IMR-90 (cell line): ENCODE measurements at regions not wholly inside any gene's neighbourhood (a gene's known extent, or its start where the extent isn't known, plus 50 kb on each side); places are given as distances from the start of the nearest gene placed in this dataset.

Experiments
- ATAC-seq: fragments of 200-7000 bp; cut with Tn5 transposase; 2 replicates; pipeline ENCODE4 v1.9.1; 2020; ENCODE audit warnings: low read depth, mild to moderate bottlenecking, moderate library complexity
- BruUV-seq: library from RNA; stranded (reverse); fragments of 400-500 nt; replicated peaks from 2 replicates; lab custom pipeline; 2021; lab: Mats Ljungman, UMichigan
- CTCF ChIA-PET: fragments of 300-600 bp; formaldehyde crosslinking; extraction: SDS; loops from one replicate; lab custom pipeline; 2021; ENCODE audit warnings: antibody characterized with exemption; lab: Yijun Ruan, JAX
- POLR2A ChIA-PET: fragments of 300-600 bp; sonication (Branson Sonifier 250); formaldehyde crosslinking; loops from one replicate; lab custom pipeline; 2022; ENCODE audit warnings: antibody characterized with exemption; ENCODE audit not compliant: unreplicated experiment; lab: Charles Lee
- DNase-seq: peaks from one replicate; pipeline ENCODE4 v3.0.0; 2013
- H2AFZ ChIP-seq: replicated peaks from 2 replicates; pipeline ENCODE3; 2013; ENCODE audit warnings: low read length, mild to moderate bottlenecking; ENCODE audit not compliant: poor library complexity
- H2AK5ac ChIP-seq: 2 replicates; pipeline ENCODE4 v1.6.1; 2013; ENCODE audit warnings: low read depth, low read length, inconsistent platforms
- H2AK9ac ChIP-seq: replicated peaks from 2 replicates; pipeline ENCODE3; 2013; ENCODE audit warnings: mild to moderate bottlenecking, low read depth, low read length, moderate library complexity; ENCODE audit not compliant: poor library complexity
- H2BK120ac ChIP-seq: 2 replicates; pipeline ENCODE4 v1.6.1; 2013; ENCODE audit warnings: low read depth, low read length, inconsistent platforms
- H2BK15ac ChIP-seq: 3 replicates; pipeline ENCODE4 v1.6.1; 2013; ENCODE audit warnings: low read depth, low read length, inconsistent platforms
- H2BK20ac ChIP-seq: 2 replicates; pipeline ENCODE4 v1.6.1; 2013; ENCODE audit warnings: low read depth, mild to moderate bottlenecking, inconsistent platforms, low read length, moderate library complexity
- H2BK5ac ChIP-seq: 2 replicates; pipeline ENCODE4 v1.6.1; 2013; ENCODE audit warnings: mild to moderate bottlenecking, low read depth, low read length, inconsistent platforms; ENCODE audit not compliant: poor library complexity, severe bottlenecking
- H3K14ac ChIP-seq: replicated peaks from 2 replicates; pipeline ENCODE4 v1.6.1; 2013; ENCODE audit warnings: low read depth, low read length, inconsistent platforms
- H3K18ac ChIP-seq: 2 replicates; pipeline ENCODE4 v1.6.1; 2013; ENCODE audit warnings: low read depth, low read length, control low read depth
- H3K23ac ChIP-seq: 2 replicates; pipeline ENCODE4 v1.6.1; 2013; ENCODE audit warnings: low read depth, low read length, inconsistent platforms
- H3K27ac ChIP-seq: 2 replicates; pipeline ENCODE4 v1.5.1; 2013; ENCODE audit warnings: mild to moderate bottlenecking, control low read depth, low read length; ENCODE audit not compliant: insufficient read depth
- H3K27me3 ChIP-seq: 2 replicates; pipeline ENCODE4 v1.6.1; 2013; ENCODE audit warnings: low read length; ENCODE audit not compliant: control insufficient read depth, insufficient read depth
- H3K36me3 ChIP-seq: 2 replicates; pipeline ENCODE4 v1.6.1; 2013; ENCODE audit warnings: low read length, mixed read lengths; ENCODE audit not compliant: control insufficient read depth, insufficient read depth
- H3K4ac ChIP-seq: 2 replicates; pipeline ENCODE4 v1.6.1; 2013; ENCODE audit warnings: low read depth, low read length, inconsistent platforms
- H3K4me1 ChIP-seq: 2 replicates; pipeline ENCODE4 v1.6.1; 2013; ENCODE audit warnings: low read length, mixed read lengths; ENCODE audit not compliant: control insufficient read depth, insufficient read depth
- H3K4me2 ChIP-seq: 2 replicates; pipeline ENCODE4 v1.6.1; 2013; ENCODE audit warnings: low read depth, mild to moderate bottlenecking, control low read depth, low read length, moderate library complexity
- H3K4me3 ChIP-seq: 2 replicates; pipeline ENCODE4 v1.5.1; 2013; ENCODE audit warnings: low read depth, mild to moderate bottlenecking, control low read depth, low read length, moderate library complexity; ENCODE audit not compliant: insufficient read depth
- H3K56ac ChIP-seq: 2 replicates; pipeline ENCODE4 v1.6.1; 2013; ENCODE audit warnings: low read length, inconsistent platforms; ENCODE audit not compliant: insufficient read depth; ENCODE audit errors: extremely low read depth
- H3K79me1 ChIP-seq, 2 experiments: 2 replicates each; pipeline ENCODE4 v1.6.1; 2013; ENCODE audit warnings: low read length in 2 of 2, inconsistent platforms in 1 of 2, low read depth in 1 of 2
- H3K9ac ChIP-seq: 2 replicates; pipeline ENCODE4 v1.6.1; 2013; ENCODE audit warnings: low read depth, low read length, control low read depth
- H3K9me1 ChIP-seq: 2 replicates; pipeline ENCODE4 v1.6.1; 2013; ENCODE audit warnings: low read length, inconsistent platforms; ENCODE audit not compliant: insufficient read depth
- H3K9me3 ChIP-seq: 2 replicates; pipeline ENCODE4 v1.6.1; 2013; ENCODE audit warnings: low read length; ENCODE audit not compliant: control insufficient read depth, insufficient read depth
- H4K20me1 ChIP-seq: 2 replicates; pipeline ENCODE4 v1.6.1; 2013; ENCODE audit warnings: low read length, inconsistent platforms; ENCODE audit not compliant: insufficient read depth
- H4K5ac ChIP-seq: 2 replicates; pipeline ENCODE4 v1.6.1; 2013; ENCODE audit warnings: mild to moderate bottlenecking, low read depth, low read length, control low read depth
- H4K8ac ChIP-seq, 2 experiments: 2 replicates each; pipeline ENCODE4 v1.6.1; 2013; ENCODE audit warnings: low read depth in 2 of 2, low read length in 2 of 2, control low read depth in 1 of 2, inconsistent platforms in 1 of 2
- H4K91ac ChIP-seq: 2 replicates; pipeline ENCODE4 v1.6.1; 2013; ENCODE audit warnings: low read depth, low read length, inconsistent platforms; ENCODE audit not compliant: insufficient read depth
- CHD1 ChIP-seq: IDR thresholded peaks from 2 replicates; pipeline ENCODE4 v1.6.1; 2012; ENCODE audit warnings: low read depth, low read length, improper control_type of control experiment
- MAZ ChIP-seq: IDR thresholded peaks from 2 replicates; pipeline ENCODE4 v1.6.1; 2012; ENCODE audit warnings: low read depth, mild to moderate bottlenecking, low read length, improper control_type of control experiment, moderate library complexity, borderline replicate concordance
- RAD21 ChIP-seq: IDR thresholded peaks from 2 replicates; pipeline ENCODE4 v1.6.1; 2012; ENCODE audit warnings: low read length, improper control_type of control experiment
- RFX5 ChIP-seq: IDR thresholded peaks from 2 replicates; pipeline ENCODE4 v1.8.0; 2012; ENCODE audit warnings: low read depth, mild to moderate bottlenecking, low read length, moderate library complexity
- SMC3 ChIP-seq: fragments of 150-350 bp; IDR thresholded peaks from 2 replicates; pipeline ENCODE4 v1.6.1; 2016; ENCODE audit warnings: low read depth, mild to moderate bottlenecking, antibody characterized with exemption, low read length, moderate library complexity
- WGBS, 2 experiments: methylation state at CpG; one replicate each; pipeline versions ENCODE4 v1.1.5 to v1.1.7; 2013; ENCODE audit warnings: missing lambda C conversion rate in 2 of 2; ENCODE audit not compliant: insufficient read length in 1 of 2; ENCODE audit errors: extremely low coverage in 2 of 2; 5-methylcytosine and 5-hydroxymethylcytosine counted together
- dilution Hi-C: fragments of 300-500 bp; cut with HindIII; formaldehyde crosslinking; loops from one replicate; pipeline ENCODE4 v1.14.3; 2018; ENCODE audit warnings: low sequenced_read_pairs; ENCODE audit not compliant: unreplicated experiment
- in situ Hi-C: fragments of 300-500 bp; cut with MboI; formaldehyde crosslinking; loops from 3 replicates; pipeline ENCODE4 v1.14.3; 2019; ENCODE audit warnings: low sequenced_read_pairs, inconsistent platforms, mixed read lengths
- intact Hi-C: fragments of 100-400 bp; cut with micrococcal nuclease; formaldehyde crosslinking; loops from 2 replicates; pipeline ENCODE4 v1.10.0; 2022
- TF ChIP-seq, protein P1 (sequence below): fragments of 150-350 bp; IDR thresholded peaks from 2 replicates; pipeline ENCODE4 v1.6.1; 2016; ENCODE audit warnings: low read depth, mild to moderate bottlenecking, low read length, moderate library complexity, borderline replicate concordance
- TF ChIP-seq, protein P2 (sequence below): fragments of 150-350 bp; IDR thresholded peaks from 2 replicates; pipeline ENCODE4 v1.6.1; 2017; ENCODE audit warnings: mild to moderate bottlenecking, antibody characterized with exemption, low read length, low read depth

GRCh38 chr5:13278811-13279210, 665.7 kb downstream of the DNAH5 start:
- no peak overlapping the region for H3K9ac ChIP-seq
- intact Hi-C loops: no loop called here
- H2BK20ac ChIP-seq: no peak overlapping the region
- no peak overlapping the region for H3K14ac ChIP-seq
- dilution Hi-C loops: no loop called here
- H2BK5ac ChIP-seq: no peak overlapping the region
- no peak overlapping the region for H2BK120ac ChIP-seq
- H4K91ac ChIP-seq: no peak overlapping the region
- BruUV-seq: no TSS peak
- ChIA-PET POLR2A (no interaction called here), CTCF (interaction anchor here (1.0 kb wide), 1 partner anchor 28 kb away, joined by 3 read pairs; no protein-coding TSS in a partner anchor)
- in situ Hi-C loops: no loop called here
- no peak overlapping the region for H3K4ac ChIP-seq
- H3K9me3 ChIP-seq: no peaks in the 10 kb centered on the region
- H2AK5ac ChIP-seq: no peak overlapping the region
- TF ChIP-seq SMC3 (no peak), CHD1 (no peak), MAZ (no peak), RAD21 (no peak), RFX5 (no peak)
- TF ChIP-seq, protein P1, sequence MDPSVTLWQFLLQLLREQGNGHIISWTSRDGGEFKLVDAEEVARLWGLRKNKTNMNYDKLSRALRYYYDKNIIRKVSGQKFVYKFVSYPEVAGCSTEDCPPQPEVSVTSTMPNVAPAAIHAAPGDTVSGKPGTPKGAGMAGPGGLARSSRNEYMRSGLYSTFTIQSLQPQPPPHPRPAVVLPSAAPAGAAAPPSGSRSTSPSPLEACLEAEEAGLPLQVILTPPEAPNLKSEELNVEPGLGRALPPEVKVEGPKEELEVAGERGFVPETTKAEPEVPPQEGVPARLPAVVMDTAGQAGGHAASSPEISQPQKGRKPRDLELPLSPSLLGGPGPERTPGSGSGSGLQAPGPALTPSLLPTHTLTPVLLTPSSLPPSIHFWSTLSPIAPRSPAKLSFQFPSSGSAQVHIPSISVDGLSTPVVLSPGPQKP: no peak
- TF ChIP-seq, protein P2, sequence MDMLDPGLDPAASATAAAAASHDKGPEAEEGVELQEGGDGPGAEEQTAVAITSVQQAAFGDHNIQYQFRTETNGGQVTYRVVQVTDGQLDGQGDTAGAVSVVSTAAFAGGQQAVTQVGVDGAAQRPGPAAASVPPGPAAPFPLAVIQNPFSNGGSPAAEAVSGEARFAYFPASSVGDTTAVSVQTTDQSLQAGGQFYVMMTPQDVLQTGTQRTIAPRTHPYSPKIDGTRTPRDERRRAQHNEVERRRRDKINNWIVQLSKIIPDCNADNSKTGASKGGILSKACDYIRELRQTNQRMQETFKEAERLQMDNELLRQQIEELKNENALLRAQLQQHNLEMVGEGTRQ: no peak
- no peak overlapping the region for H2AFZ ChIP-seq
- no peak for DNase-seq
- no peaks in the 10 kb centered on the region for H3K36me3 ChIP-seq
- no peak overlapping the region for H3K27ac ChIP-seq
- no peak for ATAC-seq
- no peak overlapping the region for H3K56ac ChIP-seq
- no peak overlapping the region for H3K4me3 ChIP-seq
- no peak overlapping the region for H2AK9ac ChIP-seq
- no peaks in the 10 kb centered on the region for H3K79me1 ChIP-seq
- H3K27me3 ChIP-seq: no peaks in the 10 kb centered on the region
- no peaks in the 10 kb centered on the region for H4K20me1 ChIP-seq
- H3K23ac ChIP-seq: no peak overlapping the region
- no peak overlapping the region for H4K5ac ChIP-seq
- no CpG with 5 or more reads among the region's 2 CpGs for WGBS, 2 experiments
- no peak overlapping the region for H2BK15ac ChIP-seq
- no peak overlapping the region for H4K8ac ChIP-seq
- no peaks in the 10 kb centered on the region for H3K4me1 ChIP-seq
- no peak overlapping the region for H3K4me2 ChIP-seq
- no peak overlapping the region for H3K18ac ChIP-seq
- H3K9me1 ChIP-seq: no peaks in the 10 kb centered on the region
